Inflammatory macrophage treated with lipopolysaccharide for 4 hours (primary cell): ENCODE measurements at regions not wholly inside any gene's neighbourhood (a gene's known extent, or its start where the extent isn't known, plus 50 kb on each side); places are given as distances from the start of the nearest gene placed in this dataset.

Source experiments
- DNase-seq: peaks from one replicate; pipeline ENCODE4 v3.0.0-alpha.2; 2020

GRCh38 chr5:98076501-98076900 is 697.0 kb upstream of the RGMB start:
- no peak for DNase-seq

GRCh38 chr5:98085593-98085992 is 687.9 kb upstream of the RGMB start:
- DNase-seq = no peak

- DNase-seq = no peak
Measured at GRCh38 chr5:98095072-98095471, 678.4 kb upstream of the RGMB start.

DNA sequence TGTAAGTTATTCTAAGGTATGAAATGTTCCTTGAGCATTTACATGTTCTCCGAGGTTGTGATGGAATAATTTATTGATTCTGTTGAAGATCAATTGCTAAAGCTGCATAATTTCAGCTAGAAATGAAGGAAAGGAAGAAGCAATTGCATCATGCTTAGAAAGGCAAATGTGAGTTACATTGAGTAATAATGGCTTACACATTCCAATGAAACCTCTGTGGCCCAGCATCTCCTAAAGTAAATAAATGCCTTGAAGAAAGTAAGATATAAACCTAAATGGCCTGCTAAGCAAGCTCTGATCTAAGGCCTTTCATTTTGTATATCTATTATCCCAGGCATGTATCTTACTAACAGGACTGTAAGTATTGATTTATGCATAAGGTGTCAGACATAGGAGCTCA is 677.3 kb upstream of the RGMB start:
- DNase-seq = no peak

DNA sequence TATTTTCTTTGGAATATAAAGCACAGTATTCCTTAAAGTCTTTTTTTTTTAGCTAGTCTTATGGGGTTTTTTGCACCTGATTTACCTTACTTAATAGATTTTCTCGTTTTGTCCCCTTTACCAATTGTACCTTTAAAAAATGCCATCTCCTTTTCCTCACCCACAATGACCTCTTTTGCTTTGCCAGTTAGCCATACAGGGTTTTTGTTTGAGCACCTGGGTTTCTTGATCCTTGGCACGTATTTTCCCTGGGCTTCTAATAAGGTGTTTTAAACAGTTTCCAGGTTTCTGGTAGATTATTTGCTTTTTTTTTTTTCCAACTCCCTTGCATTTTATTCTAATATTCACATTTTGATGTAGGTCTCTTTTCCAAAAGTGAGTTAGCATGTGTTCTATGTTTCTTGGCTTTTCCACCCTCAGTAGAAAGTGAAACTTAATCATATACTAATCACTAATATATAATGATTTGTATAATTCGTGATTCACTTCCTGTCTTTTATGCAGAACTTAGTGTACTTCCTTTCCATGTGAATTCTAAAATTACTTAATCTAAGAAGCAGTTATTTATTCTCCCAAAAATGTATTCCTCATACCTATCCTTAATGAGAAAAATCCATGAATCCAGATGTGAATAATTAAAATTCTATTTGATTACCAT is 673.9 kb upstream of the RGMB start:
- no peak for DNase-seq

GRCh38 chr5:98101131-98101530 is 672.3 kb upstream of the RGMB start:
- DNase-seq = no peak

- DNase-seq = no peak
Measured at GRCh38 chr5:98102936-98103335, 670.5 kb upstream of the RGMB start.

- no peak for DNase-seq
Measured at GRCh38 chr5:98103807-98104206, 669.7 kb upstream of the RGMB start.

GRCh38 chr5:98104454-98105188 is 668.8 kb upstream of the RGMB start:
- DNase-seq = no peak

DNA sequence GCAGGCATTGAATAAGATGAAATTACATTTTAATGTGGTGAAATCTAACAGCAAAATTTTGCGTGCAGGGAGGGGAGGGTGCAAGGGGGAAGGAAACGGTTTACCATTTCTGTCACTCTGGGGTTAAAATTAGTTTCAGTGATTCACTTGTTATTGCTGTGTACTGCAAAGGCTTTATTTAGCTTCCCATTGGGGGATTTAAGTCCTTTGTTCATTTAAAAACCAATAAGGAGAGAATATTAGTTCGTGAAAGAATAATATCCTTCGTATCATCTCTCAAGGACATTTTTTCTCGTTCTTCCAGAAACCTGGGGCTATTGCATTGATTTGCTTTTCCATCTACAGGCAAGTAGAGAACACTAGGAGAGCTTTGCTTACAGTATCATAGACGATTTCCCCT is 667.8 kb upstream of the RGMB start:
- no peak for DNase-seq

GRCh38 chr5:98106116-98107031 is 667.1 kb upstream of the RGMB start:
- DNase-seq = no peak

DNA sequence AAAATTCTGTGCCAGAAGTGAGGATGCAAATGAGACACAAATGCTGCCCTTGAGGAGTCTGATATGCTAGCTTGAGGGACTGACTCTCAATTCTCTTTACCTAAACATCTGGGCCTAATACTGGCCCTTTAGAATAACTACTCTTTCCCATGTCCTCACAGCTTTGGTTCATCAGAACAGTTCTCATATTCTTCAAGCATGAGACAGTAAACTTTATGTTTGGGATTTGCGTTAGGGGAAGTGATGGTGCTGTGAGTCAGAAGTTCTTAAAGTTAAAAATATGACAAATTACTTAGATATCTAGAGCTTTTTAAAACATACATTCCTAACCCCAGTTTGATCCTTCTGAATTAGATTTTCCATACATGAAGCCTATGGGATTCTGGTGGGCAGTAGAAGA is 665.0 kb upstream of the RGMB start:
- no peak for DNase-seq

GRCh38 chr5:98109561-98110006 is 663.9 kb upstream of the RGMB start:
- DNase-seq = no peak

- DNase-seq = no peak
Measured at GRCh38 chr5:98110282-98110691, 663.2 kb upstream of the RGMB start.

DNA sequence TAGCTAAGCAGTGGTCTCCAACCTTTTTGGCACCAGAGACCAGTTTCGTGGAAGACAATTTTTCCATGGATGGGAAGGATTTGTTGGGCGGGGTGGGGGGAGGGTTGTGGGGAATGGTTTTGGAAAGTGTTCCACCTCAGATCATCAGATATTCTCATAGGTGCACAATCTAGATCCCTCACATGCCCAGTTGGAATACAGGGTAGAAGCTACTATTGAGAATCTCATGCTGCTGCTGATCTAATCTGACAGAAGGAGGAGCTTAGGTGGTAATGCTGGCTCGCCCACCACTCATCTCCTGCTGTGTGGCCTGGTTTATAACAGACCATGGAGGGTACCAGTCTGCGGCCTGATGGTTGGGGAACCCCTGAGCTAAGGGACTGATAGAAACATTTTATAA is 662.7 kb upstream of the RGMB start:
- DNase-seq = no peak

GRCh38 chr5:98111686-98112085 is 661.8 kb upstream of the RGMB start:
- no peak for DNase-seq

DNA sequence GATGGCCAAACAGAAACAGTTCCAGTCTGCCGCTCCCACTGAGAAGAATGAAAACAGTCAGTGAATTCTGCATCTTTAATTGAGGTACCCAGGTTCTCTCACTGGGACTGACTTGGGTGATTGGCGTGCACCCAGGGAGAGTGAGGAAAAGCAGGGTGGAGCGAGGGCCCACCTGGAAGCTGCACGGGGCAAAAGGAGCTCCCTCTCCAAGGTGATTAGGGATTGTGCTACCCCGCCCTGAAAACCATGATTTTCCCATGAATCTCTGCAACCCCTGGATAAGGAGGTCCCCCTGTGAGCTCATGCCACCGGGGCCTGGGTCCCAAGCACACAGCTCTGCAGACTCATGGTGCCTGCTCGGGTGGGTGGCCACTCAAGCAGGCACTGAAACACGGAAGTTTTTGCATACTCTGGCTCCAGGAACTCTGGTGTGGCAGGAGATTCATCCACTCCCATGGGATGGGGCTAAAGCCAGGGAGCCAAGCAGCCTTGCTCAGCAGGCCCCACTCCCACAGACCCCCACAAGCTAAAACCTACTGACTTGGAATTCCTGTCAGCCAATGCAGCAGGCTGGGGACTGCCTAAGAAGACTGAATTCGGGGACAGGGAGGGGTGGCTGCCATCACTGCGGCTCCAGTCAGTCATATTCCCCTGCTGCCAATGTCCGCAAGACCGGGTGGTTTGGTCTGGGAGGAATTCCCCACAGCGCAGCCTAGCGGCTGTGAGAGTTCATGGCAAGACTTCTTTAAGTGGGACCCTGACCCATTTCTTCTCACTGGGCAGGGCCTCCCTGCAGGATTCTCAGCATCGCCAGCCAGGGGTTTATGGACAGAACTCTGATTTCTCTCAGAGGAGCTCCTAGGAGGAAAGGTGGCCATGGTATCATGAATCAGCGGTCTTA is 652.2 kb upstream of the RGMB start:
- no peak for DNase-seq

- no peak for DNase-seq
Measured at GRCh38 chr5:98128271-98128670, 645.2 kb upstream of the RGMB start.

- DNase-seq = no peak
Measured at GRCh38 chr5:98128846-98129245, 644.6 kb upstream of the RGMB start.

DNA sequence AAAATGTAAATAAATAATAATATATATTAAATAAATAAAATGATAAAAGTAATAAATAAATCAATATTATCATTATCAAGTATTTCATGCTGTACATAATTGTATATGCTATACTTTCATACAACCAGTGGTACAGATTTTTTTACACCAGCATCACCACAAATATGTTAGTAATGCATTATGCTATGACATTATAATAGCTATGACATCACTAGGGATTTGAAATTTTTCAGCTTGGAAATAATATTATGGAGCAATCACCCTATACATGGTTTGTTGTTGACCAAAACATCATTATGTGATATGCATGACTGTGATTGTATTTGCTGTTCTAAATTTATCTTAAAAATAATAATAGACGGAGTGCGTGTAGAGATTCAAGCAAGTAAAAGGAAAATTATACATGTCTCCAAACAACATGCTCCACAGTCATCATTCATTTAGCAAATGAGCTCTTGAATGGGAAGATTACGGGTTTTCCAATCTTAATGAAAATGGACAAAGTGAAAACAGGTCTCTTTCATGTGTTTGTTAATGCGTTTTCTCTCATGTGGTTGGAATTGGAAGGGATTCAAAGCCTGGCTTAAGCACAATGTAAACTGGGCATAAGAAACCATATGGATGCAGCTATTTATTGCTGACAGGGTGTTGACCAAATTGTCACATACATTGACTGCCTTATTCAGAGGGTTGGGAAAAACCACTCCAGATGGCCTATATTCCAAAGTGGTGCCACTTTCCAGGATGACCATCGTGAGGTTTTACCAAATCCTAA is 643.0 kb upstream of the RGMB start:
- no peak for DNase-seq

DNA sequence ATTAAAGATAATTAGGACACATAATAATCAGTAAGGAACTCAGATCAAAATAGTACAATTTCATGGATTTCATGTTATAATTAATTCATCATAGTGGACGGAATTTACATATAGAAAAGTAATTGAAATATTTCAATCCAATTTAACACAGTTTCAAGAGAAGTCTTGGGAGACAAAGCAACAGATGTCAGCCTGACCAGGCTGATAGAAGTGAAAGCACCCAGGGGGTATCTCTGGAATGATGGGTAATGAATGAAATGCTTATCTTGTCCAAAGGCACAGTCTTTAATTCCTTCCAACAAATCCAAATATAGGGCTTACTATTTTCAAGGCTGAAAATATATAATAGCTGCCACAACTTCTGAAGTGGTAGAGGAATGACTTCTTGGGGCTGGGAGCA is 629.3 kb upstream of the RGMB start:
- DNase-seq = no peak

DNA sequence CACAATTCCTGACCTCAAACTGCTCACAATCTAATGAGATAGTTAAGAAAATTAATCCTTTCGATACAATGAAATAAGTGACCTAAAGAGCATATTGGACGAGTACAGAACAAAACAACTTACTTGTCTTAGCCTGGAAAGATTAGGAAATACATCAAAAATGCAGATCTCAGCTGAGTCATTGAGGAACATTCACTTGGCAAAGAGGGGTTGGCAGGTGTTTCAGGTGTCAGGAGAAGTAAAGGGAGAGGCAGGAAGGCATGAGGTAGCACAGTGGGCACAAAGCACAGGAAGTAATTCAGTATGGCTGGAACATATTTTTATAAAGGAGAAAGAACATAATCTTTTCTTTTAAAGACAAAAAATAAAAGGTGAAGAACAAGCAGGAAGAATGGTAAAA is 628.8 kb upstream of the RGMB start:
- DNase-seq = no peak
